Tibial nerve (tissue), 4 donors: ENCODE measurements at regions not wholly inside any gene's neighbourhood (a gene's known extent, or its start where the extent isn't known, plus 50 kb on each side); places are given as distances from the start of the nearest gene placed in this dataset.

Source experiments
- EP300 ChIP-seq, 2 donors: sonication (generic); formaldehyde crosslinking; IDR thresholded peaks; one replicate each; pipeline ENCODE4 v1.6.1; 2017; ENCODE audit warnings: antibody characterized with exemption in 2 of 2, mild to moderate bottlenecking in 1 of 2
- POLR2A ChIP-seq, 2 donors: fragments of 450-650 bp; IDR thresholded peaks; one replicate each; pipeline ENCODE4 v1.6.1; 2017; ENCODE audit warnings: antibody characterized with exemption in 2 of 2, mild to moderate bottlenecking in 2 of 2, moderate library complexity in 2 of 2
- TF ChIP-seq, protein P1 (sequence below), 5 experiments: fragments of 200-600 bp in 3 of 5; fragments of 450-650 bp in 2 of 5; sonication (generic) in 3 of 5; IDR thresholded peaks; one replicate each; pipeline ENCODE4 v1.5.1; 2016 to 2019; ENCODE audit warnings: antibody characterized with exemption in 5 of 5, mild to moderate bottlenecking in 3 of 5, moderate library complexity in 2 of 5

DNA sequence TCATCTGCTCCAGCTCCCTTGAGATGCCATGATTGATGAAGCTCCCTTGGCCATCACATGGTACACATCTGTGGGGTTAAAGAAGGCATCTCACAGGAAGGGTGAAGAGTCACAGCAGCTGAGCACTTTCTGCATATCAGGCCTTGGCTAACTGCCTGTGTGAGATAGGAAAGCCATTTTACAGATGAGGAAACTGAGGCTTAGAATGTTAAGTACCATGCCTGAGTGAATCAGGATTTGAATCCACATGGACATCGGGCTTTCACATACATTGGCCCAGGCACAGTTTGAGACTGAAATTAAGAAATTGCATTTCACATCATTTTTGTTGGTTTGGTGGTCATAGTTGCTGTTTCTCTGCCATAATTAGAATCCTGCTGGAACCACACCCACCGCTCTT, 126.8 kb downstream of the BCL2L11 start:
- TF ChIP-seq, protein P1, sequence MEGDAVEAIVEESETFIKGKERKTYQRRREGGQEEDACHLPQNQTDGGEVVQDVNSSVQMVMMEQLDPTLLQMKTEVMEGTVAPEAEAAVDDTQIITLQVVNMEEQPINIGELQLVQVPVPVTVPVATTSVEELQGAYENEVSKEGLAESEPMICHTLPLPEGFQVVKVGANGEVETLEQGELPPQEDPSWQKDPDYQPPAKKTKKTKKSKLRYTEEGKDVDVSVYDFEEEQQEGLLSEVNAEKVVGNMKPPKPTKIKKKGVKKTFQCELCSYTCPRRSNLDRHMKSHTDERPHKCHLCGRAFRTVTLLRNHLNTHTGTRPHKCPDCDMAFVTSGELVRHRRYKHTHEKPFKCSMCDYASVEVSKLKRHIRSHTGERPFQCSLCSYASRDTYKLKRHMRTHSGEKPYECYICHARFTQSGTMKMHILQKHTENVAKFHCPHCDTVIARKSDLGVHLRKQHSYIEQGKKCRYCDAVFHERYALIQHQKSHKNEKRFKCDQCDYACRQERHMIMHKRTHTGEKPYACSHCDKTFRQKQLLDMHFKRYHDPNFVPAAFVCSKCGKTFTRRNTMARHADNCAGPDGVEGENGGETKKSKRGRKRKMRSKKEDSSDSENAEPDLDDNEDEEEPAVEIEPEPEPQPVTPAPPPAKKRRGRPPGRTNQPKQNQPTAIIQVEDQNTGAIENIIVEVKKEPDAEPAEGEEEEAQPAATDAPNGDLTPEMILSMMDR (IDR thresholded peaks at IDR 0.05), result no peak
- TF ChIP-seq POLR2A (IDR thresholded peaks at IDR 0.05) (no peak), EP300 (IDR thresholded peaks at IDR 0.05) (no peak)
